ENCODE measurements at regions not wholly inside any gene's neighbourhood (a gene's known extent, or its start where the extent isn't known, plus 50 kb on each side); places are given as distances from the start of the nearest gene placed in this dataset.
"Not testable (repeated sequence)": the region's sequence is repeated elsewhere in the genome, so short reads cannot be mapped to it uniquely, and the experiment has no call there.

- no peak for DNase-seq (ENCODE audit: extremely low read depth in 1 of 11, low read depth in 9 of 11, low spot score in 4 of 11)
Observed at GRCh38 chr6:168182908-168183612, 104.0 kb upstream of the FRMD1 start.

- DNase-seq (ENCODE audit: extremely low read depth in 1 of 11, low read depth in 9 of 11, low spot score in 4 of 11): no peak
Observed at GRCh38 chr6:168182366-168182765, 103.4 kb upstream of the FRMD1 start.

GRCh38 chr6:168181876-168182275 is 102.9 kb upstream of the FRMD1 start:
- no peak for DNase-seq (ENCODE audit: extremely low read depth in 1 of 11, low read depth in 9 of 11, low spot score in 4 of 11)

GRCh38 chr6:168181316-168181715 is 102.3 kb upstream of the FRMD1 start:
- DNase-seq (ENCODE audit: extremely low read depth in 1 of 11, low read depth in 9 of 11, low spot score in 4 of 11): no peak

DNA sequence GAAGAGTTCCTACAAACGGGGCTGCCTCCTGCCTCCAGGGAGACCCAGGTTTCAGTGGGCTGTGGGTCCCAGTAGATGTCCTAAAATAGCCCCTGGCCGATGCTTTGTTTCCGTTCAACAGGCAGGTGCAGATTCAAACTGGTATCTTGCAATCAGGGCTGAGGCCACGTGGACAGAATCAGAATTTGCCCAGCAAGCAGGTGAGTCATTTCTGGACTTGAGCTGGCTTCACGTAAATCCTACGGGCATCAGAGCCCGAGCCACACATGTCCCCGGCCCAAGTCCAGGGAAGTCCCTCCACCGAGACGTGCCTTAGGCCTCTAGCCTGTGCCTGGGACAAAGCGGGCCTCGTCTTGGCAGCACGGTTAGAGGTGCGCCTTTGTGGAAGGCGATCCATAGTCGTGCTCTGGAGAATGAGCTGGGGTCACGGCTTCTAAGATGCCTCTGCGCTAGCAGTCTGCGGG is 101.6 kb upstream of the FRMD1 start:
- DNase-seq (ENCODE audit: extremely low read depth in 1 of 11, low read depth in 9 of 11, low spot score in 4 of 11): no peak

DNA sequence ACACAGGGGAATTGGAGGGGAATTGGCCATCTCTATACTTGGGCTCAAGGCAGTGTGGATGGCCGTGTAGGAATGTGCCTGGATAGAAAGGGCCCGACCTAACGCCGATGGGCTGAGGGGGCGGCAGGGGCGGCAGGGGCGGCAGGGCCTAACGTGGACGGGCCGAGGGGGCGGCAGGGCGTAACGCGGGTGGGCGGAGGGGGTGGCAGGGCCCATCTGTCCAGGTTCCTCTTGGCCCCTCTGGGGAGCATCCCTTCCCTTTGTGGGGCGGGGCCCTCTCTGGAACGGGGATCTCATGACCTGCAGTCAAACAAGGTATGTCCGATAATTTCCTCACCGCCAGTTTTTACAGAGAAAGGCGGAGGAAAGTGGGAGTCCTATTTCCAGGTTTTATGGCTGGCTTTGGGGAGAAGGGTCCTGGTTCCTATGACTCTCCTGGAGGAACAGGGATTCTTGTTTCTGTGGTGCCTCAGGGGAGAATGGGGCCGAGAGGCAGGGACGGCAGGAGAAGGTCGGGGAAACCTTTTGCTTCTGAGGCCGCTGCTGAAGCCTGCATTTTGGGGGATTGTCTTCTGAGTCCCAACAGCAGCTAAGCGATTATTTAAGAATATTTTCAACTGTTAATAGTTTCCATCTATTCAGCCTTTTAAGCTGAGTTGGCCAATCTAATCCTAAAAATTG is 100.8 kb upstream of the FRMD1 start:
- DNase-seq (ENCODE audit: extremely low read depth in 1 of 11, low read depth in 9 of 11, low spot score in 4 of 11): no peak

DNA sequence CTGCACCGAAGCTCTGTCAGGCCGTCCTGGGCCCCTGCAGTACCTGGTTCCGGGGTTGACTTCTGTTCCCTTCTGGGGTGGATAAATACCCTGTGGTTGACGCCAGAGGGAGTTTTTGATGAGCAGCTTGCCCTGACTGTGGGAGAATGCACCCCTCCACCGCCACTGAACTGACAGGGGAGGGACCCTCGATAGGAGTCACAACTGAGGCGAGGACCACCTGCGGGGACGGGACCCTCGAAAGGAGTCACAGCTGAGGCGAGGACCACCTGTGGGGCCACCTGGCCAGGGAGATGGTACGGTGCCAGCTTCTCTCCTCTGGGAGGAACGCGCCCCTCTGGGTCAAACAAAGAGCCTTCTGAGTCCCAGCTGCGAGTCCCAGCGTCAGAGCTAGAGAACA is 100.1 kb upstream of the FRMD1 start:
- no peak for DNase-seq (ENCODE audit: extremely low read depth in 1 of 11, low read depth in 9 of 11, low spot score in 4 of 11)

GRCh38 chr6:168177103-168177891 is 98.3 kb upstream of the FRMD1 start:
- no peak for DNase-seq (ENCODE audit: extremely low read depth in 1 of 11, low read depth in 9 of 11, low spot score in 4 of 11)

- no peak for DNase-seq (ENCODE audit: extremely low read depth in 1 of 11, low read depth in 9 of 11, low spot score in 4 of 11)
Observed at GRCh38 chr6:168171673-168172353, 92.8 kb upstream of the FRMD1 start.

DNA sequence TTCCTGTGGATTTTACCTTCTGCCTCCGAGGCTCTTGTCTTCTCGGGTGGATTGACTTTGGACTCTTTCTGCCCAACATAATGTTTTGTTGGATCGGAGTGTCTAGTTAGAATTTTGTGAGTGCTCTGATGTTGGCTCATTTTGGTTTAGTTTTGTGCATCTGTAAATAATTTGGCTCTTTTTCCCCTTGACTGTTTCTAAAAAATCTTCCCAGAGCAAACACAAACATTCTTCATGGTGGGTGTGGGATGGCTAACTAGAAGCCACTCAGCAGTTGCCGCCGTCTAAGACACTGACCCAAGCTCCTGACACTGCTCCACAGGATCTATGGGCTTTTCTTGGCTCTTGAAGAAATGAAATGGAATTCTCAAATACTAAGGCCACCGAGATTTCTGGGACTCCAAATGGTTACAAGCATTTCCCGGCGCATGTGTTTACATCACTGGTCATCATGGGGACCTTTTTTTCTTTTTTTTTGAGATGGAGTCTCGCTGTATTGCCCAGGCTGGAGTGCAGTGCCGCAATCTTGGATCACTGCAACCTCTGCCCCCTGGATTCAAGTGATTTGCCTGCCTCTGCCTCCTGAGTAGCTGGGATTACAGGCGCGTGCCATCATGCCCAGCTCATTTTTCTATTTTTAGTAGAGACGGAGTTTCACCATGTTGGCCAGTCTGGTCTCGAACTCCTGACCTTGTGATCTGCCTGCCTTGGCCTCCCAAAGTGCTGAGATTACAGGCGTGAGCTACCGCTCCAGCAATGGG is 92.0 kb upstream of the FRMD1 start:
- DNase-seq (ENCODE audit: extremely low read depth in 1 of 11, low read depth in 9 of 11, low spot score in 4 of 11): no peak

DNA sequence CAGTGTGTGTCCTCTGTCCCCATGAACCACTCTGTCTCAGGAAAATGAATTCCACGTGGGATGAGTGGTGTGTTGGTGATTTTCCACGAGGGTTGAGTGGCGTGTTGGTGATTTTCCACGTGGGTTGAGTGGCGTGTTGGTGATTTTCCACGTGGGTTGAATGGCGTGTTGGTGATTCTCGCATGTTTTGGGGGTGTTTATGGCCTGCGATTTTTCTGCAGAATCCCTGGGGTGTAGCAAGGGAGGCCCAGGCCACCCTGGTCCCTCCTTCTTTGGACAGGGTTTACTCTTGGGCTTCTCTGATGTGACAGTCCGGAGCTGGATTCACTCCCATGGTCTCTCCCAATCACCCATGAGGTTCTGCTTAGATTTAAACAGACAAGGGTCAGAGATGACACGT is 90.6 kb upstream of the FRMD1 start:
- DNase-seq (ENCODE audit: extremely low read depth in 1 of 11, low read depth in 9 of 11, low spot score in 4 of 11): no peak

GRCh38 chr6:168168936-168169335 is 89.9 kb upstream of the FRMD1 start:
- DNase-seq (ENCODE audit: extremely low read depth in 1 of 11, low read depth in 9 of 11, low spot score in 4 of 11): not testable (repeated sequence)

- not testable (repeated sequence) for DNase-seq (ENCODE audit: extremely low read depth in 1 of 11, low read depth in 9 of 11, low spot score in 4 of 11)
Observed at GRCh38 chr6:168168330-168168729, 89.3 kb upstream of the FRMD1 start.

DNA sequence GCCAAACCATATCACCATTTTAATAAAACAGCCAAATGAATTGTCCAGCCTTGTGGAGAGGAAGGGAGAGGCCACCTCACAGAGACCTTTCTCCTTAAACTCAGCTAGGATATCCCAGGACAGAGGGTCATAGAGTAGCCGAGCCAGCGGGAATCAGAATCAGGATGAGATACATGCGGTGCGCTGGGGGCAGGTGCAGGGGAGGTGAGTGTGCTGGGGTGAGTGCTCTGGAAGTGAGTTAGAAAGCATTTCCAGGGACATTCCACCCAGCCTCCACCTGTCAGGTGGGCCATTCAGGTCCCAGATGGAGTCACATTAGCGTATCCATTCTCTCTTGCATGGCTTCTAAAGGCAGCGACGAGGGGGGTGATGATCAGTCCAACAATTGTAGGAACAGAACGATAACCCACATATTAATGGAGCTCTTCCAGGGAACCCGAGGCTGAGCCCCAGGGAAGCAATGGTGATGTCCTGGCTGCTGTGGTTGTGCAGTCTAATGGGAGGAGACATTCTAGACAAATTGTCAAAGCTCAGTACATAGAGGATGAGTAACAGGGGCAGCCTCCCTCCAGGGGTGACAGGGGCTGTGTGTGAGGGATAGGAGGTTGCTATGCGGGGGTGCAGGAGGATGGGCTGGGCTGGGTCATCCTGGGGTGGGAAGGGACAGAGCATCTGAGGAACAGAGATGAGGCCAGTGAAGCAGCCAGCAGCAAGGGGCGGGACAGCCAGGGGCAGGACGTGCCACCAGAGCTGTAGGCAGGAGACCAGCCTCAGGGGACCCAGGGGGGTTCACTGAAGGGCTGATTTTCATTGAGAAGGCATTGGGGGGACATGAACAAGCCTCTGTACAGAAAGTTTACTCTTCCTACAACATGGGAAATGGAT is 88.7 kb upstream of the FRMD1 start:
- DNase-seq (ENCODE audit: extremely low read depth in 1 of 11, low read depth in 9 of 11, low spot score in 4 of 11): no peak

- no peak for DNase-seq (ENCODE audit: extremely low read depth in 1 of 11, low read depth in 9 of 11, low spot score in 4 of 11)
Observed at GRCh38 chr6:168166627-168167026, 87.6 kb upstream of the FRMD1 start.

- no peak for DNase-seq (ENCODE audit: extremely low read depth in 1 of 11, low read depth in 9 of 11, low spot score in 4 of 11)
Observed at GRCh38 chr6:168165891-168166290, 86.9 kb upstream of the FRMD1 start.

GRCh38 chr6:168165373-168165772 is 86.4 kb upstream of the FRMD1 start:
- no peak for DNase-seq (ENCODE audit: extremely low read depth in 1 of 11, low read depth in 9 of 11, low spot score in 4 of 11)
